NCI-H2196 treated with DMSO at 0.1 percent for 48 hours (cell line): ENCODE measurements at regions not wholly inside any gene's neighbourhood (a gene's known extent, or its start where the extent isn't known, plus 50 kb on each side); places are given as distances from the start of the nearest gene placed in this dataset.

Experiments
- DNase-seq: peaks from one replicate; lab custom pipeline; 2025; ENCODE audit not compliant: unreplicated experiment; lab: John Stamatoyannopoulos, UW

GRCh38 chr7:13411151-13411550 is 578.3 kb downstream of the ETV1 start:
- no peak for DNase-seq

GRCh38 chr7:13411636-13412035 is 577.8 kb downstream of the ETV1 start:
- DNase-seq: no peak

- no peak for DNase-seq
Measured at GRCh38 chr7:13414181-13414580, 575.3 kb downstream of the ETV1 start.

DNA sequence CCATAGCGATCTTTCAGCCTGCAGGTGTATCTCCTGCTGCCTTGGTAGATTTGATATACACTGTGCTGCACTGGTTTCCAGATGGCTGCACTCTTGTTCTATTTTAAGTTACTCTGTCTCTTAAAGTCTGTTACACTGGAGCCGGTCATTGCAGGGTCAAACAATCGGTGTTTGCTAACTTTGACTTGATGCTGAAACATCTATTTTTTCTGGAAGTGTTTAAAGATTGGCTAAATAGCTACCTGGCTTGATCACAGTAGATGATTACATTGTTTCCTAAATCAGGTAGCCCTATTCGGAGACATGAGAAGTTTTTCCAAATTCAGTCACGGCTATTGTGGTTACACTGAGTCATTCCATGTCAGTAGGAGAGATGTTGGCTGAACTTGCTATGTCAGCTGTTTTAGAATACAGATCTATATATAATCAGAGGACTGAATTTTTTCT is 574.8 kb downstream of the ETV1 start:
- no peak for DNase-seq

DNA sequence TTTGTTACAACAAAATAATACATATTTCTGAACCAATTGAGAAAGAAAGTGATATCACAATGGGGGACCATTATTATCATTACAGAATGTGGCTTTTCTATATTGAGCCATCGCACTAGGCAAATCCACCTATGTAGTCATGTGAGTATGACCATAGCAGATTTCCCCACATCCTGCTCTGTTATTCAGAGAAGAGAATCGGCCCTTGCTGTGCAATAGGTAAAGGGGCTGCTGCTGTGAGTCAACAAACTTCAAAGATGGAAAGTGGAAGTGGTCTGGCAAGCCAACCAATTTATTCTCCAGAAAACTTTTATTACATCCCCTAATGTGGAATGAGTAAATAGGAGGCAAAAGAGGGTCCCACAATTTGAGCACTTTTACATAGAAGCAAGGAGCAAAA is 573.4 kb downstream of the ETV1 start:
- DNase-seq: no peak

DNA sequence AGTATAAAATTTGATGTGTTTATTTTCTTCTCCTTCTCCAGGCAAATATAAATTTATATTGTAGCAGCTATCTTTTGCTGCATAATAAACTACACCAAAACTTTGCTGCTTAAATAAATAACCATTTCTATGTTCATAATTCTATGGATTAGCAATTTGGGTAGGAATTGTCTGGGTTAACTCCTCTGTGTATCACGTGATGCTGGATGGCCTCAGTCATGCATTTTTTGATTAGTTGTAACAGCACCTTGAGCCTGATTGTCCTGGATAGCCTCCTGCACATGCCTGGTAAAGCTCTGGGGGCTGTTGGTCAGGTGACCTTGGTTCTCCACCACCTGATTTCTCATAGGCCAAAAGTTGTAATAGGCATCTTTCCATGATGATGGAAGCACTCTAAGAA is 572.9 kb downstream of the ETV1 start:
- no peak for DNase-seq

DNA sequence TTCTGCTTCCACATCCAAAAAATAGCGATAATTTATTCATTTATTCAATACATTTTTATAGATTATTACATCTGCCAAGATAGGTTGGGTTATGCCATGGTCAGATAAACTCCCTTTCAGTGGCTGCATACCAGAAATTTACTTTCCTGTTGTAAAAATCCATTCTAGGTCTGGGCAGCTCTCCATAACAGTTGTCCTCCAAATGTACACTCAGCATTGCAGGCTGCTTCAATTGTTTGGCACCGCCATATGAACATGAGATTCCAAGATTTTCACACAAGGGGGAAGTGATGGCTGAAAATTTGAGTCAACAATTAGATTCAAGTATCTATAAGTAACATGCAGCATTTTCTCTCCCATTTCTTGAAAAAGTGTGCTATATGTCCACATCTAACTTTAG is 568.7 kb downstream of the ETV1 start:
- DNase-seq: no peak

DNA sequence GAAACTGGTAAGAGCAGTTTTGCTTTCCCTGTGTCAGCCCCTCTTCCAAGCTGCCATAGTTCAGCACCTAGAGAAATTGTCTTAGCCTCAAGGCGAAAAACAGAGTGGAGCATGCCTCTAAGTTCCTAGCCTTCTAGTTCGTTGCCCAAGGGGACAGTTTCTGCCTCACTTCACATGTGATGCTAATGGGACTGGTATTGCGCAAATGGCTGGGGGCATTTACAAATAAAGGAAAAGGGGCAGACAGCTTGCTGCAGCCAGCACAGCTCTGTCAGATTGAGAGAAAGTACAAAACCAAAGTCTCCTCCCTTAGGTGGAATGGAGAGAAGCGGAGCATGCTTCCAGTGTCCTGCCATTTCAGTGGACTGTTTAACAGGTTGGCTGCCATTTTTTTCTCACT is 567.7 kb downstream of the ETV1 start:
- no peak for DNase-seq

GRCh38 chr7:13433946-13434345 is 555.5 kb downstream of the ETV1 start:
- no peak for DNase-seq

DNA sequence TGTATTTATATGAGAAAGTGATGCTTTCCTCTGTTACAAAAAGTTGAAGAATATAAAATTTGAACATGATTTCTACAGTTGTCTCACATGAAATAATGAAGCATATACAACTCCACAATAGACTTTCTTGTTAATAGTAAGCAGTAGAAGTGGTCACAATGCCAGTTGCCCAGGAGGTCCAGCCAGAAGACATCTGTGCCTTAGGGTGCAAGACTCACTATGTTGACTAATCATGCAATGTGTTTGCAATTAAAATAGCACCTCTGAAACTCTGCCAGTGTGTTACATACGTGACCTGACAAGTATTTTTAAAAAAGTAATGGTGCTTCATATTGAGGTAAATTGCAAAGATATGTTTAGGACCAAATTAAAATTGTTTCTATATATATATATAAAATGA is 547.2 kb downstream of the ETV1 start:
- DNase-seq: no peak

DNA sequence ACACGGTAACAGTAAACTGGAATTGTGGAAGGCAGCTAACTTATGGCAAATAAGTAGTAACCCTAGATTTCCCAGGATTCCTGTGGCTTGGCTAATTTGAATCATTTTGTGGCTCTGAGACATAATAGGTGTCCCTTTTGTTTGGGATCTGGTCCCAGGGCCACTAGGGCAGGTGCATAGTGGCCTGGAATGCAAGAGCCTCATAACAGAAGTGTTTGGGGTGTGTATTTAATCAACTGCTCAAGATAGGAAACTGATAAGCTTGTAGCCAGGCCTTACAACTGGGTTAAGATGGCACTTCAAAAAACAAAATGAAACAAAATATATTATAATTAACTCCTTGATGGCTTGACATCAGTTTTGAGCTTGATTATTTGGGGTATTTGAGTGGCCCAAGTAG is 541.8 kb downstream of the ETV1 start:
- DNase-seq: no peak

GRCh38 chr7:13448243-13448642 is 541.2 kb downstream of the ETV1 start:
- no peak for DNase-seq

GRCh38 chr7:13449460-13449859 is 540.0 kb downstream of the ETV1 start:
- DNase-seq: no peak

GRCh38 chr7:13454916-13455592 is 534.4 kb downstream of the ETV1 start:
- DNase-seq: no peak

DNA sequence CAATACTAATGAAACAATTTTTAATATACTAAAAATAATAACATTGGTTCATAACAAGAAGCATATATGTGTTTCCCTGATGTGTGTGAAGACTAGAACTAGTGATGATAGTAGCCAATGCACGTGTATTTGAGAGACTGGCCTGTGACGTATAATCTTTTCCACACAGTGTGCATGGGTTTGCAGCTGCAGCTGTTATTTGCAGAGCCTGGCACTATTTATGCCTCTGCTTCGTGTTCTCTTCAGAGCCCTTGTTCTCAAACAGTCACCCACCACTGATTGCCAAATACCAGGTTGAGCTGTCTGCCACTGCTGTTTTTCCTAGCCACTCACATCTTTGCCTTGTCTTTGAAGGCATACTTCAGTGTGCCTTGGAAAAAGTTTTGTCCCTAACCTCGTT is 531.7 kb downstream of the ETV1 start:
- no peak for DNase-seq

DNA sequence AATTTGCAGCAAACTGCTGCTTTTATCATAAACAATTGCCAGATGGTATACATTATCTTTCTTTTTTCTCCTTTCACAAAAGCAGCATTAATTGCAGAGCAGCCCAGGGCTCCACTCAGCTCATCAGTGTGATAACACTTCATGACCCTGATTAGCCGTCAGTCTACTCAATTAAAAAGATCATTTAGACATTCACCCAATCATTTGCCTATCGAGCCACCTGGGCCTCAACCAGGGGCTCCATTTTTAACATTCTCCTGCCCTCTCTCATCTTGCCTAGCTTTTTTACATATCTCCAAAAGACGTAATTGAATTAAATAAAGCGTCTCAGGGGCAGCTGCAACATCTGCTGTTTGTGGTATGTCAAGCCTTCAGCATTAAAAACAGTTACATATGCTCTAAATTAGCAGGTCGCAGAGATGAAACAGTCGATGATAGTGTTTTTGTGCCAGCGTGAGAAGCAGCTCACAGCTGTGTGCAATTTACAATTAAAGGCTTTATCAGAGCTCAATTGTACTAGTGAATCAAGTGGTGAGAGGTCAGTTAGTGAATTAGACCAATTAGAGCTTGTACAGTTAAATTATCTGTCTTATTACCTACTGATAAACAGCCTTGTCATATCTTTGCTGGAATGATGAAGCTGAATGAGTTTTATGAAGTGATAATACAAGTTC is 522.5 kb downstream of the ETV1 start:
- no peak for DNase-seq

DNA sequence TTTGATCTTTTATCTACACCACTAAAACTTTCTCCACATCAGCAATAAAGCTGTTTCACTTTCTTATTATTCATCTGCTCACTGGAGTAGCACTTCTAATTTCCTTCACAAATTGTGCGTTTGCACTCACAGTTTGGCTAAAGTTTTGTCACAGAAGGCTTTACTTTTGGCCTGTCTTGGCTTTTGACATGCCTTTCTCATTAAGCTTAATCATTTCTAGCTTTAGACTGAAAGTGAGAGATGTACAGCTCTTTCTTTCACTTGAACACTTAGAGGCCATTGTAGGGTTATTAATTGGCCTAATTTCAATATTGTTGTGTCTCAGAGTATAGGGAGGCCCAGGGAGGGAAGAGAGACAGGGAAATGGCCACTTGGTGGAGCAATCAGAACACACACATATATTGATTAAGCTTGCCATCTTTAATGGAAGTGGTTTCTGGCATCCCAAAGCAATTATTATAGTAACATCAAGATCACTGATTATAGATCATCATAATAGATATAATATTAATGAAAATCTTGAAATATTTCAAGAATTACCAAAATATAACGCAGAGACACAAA is 512.5 kb downstream of the ETV1 start:
- DNase-seq: no peak

GRCh38 chr7:13489386-13489785 is 500.1 kb downstream of the ETV1 start:
- no peak for DNase-seq

DNA sequence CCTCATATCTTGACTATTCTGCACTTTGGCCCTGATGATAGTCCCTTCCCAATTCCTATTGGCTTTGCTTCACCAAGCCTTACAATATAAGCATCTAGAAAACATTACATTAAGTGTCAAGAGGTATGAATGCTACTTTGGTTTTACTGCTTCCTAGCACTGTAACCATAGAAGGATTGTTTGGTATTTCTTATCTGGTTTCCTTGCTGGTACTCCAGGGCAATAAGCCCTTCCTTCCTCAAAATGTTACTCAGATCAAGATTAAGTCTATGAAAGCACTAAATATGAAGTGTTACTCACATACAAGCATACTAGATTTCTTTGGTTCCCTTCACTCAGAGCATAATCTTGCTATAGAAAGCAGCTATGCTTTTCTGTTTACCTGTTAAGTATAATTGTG is 492.5 kb downstream of the ETV1 start:
- no peak for DNase-seq

- DNase-seq: no peak
Measured at GRCh38 chr7:13508586-13508985, 480.9 kb downstream of the ETV1 start.

GRCh38 chr7:13518738-13519137 is 470.7 kb downstream of the ETV1 start:
- DNase-seq: no peak

DNA sequence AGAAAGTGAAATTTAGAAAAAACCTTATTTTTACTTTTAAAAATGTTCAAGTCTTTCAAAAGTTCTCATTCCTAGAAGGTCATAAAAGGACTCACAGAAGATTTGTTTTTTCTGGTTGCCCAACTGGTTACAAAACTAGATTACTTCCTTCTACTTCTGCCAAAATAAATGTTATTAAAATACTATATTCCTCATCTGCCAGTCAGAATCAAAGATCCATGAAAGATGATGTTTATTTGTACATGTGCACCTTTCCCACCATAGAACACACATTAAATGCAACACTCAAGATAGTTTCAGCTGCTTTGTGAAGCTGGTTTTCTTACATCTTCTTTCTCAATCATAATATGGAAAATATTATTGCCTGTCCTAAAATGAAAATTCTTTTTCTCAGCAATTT is 465.4 kb downstream of the ETV1 start:
- no peak for DNase-seq
